ENCODE measurements at regions not wholly inside any gene's neighbourhood (a gene's known extent, or its start where the extent isn't known, plus 50 kb on each side); places are given as distances from the start of the nearest gene placed in this dataset.

DNA sequence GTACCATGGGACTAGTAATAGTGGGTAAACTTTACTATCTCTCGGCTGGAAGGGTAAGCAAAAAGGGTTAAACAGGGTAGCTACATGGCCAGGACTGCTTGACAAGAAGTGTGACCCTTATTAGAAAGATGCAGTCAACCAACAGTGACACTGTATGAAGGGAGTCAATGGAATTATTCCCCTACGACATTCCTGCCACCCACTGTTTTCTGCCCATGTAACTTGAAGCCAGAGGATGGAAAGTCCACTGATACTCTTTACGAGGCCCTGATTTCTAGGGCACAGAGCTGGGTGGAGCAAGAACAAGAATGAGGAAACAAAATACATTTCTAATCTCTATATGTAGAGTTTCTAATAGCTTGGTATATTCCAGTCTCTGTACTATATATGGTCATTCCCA lies 1102.5 kb downstream of the CDH11 start:
- TF ChIP-seq CTCF (optimal IDR thresholded peaks at IDR 0.05 in 1 of 3, IDR thresholded peaks at IDR 0.05 in 1 of 3, conservative IDR thresholded peaks at IDR 0.05 in 1 of 3; ENCODE audit: extremely low read depth in 1 of 3, insufficient read depth in 2 of 3, low read length in 3 of 3) (no peak), EZH2 (IDR thresholded peaks at IDR 0.05; ENCODE audit: low read length) (no peak)

Data from keratinocyte (primary cell).